GM18858 (cell line): ENCODE measurements at regions not wholly inside any gene's neighbourhood (a gene's known extent, or its start where the extent isn't known, plus 50 kb on each side); places are given as distances from the start of the nearest gene placed in this dataset.
"Not testable (repeated sequence)": the region's sequence is repeated elsewhere in the genome, so short reads cannot be mapped to it uniquely, and the experiment has no call there.

Experiments used
- ATAC-seq: cut with Tn5 transposase; IDR thresholded peaks from one replicate; pipeline ENCODE4 v1.9.1; 2021; ENCODE audit not compliant: unreplicated experiment

- no peak for ATAC-seq
These were observed 366.3 kb upstream of the LRRC3B start for GRCh38 chr3:26256224-26256623.

DNA sequence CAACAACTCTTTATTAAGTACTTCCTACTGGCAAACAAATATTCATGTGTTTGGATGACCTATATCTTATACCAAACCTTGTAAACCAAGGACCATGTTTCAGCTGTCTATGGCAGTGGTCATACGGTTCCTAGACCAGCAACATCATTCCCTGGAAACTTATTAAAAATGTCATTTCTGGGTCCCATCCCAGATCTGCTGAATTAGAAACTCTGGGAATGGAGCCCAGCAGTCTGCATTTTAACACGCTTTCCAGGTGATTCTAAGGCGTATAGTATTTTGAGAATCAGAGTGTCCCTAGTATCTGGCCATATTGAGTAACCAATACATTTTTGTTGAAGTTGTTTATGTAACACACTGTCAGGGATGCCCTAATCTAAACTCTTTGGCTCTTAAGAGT is 363.4 kb upstream of the LRRC3B start:
- ATAC-seq = no peak

- no peak for ATAC-seq
These were observed 362.4 kb upstream of the LRRC3B start for GRCh38 chr3:26260139-26260538.

- no peak for ATAC-seq
These were observed 357.9 kb upstream of the LRRC3B start for GRCh38 chr3:26264708-26265107.

DNA sequence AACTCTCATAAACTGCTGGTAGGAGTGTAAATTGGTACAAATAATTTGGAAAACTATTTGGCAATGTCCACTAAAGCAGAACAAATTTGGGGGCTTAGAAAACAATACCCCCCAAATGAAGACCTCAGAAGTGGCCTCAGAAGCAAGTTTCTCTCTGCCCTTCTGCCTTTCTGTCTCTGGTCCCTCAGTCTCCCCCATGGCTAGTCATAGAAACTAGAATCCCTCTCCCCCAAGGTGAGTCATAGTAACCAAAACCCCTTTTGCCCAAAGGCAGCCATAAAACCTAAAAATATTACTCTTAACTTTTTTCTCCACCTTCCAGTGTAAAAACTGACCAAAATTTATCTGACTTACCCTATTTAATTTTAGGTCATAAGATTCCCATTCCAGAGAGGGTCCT is 350.7 kb upstream of the LRRC3B start:
- no peak for ATAC-seq

GRCh38 chr3:26273196-26273595 is 349.4 kb upstream of the LRRC3B start:
- ATAC-seq = no peak

- no peak for ATAC-seq
These were observed 343.5 kb upstream of the LRRC3B start for GRCh38 chr3:26279091-26279490.

GRCh38 chr3:26280517-26280916 is 342.1 kb upstream of the LRRC3B start:
- ATAC-seq = no peak

DNA sequence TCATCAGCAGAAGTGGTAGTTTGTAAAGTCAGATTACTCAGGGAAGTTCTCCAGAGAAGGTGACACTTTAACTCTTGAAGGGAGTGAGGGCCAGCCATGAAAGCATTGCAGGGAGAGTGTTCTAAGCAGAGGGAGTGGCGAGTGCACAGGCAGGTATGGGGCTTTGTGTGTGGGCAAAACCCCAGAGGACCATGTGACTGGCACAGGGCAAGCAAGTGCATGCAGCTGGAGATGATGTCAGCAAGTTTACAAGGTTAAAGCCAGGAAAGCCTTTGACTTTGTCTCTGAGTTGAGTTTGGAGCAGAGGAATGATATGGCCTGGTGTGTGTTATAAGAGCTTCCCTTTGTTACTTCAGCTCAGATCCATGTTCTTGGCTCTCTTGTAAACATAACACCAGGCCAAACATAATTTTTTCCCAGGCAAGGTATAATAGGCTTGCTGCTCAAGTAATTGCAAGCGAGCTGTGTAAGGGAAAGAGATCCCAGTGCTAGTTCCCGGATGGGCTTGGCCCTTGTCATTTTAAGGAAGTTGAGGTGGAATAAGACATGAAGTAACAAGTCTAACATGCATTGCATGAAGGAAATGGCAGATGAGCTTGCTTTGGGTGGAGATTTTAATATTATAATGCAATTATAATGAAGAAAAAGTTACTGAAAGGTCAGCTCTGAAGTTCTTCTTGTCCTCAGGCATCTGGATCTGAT is 341.1 kb upstream of the LRRC3B start:
- no peak for ATAC-seq

DNA sequence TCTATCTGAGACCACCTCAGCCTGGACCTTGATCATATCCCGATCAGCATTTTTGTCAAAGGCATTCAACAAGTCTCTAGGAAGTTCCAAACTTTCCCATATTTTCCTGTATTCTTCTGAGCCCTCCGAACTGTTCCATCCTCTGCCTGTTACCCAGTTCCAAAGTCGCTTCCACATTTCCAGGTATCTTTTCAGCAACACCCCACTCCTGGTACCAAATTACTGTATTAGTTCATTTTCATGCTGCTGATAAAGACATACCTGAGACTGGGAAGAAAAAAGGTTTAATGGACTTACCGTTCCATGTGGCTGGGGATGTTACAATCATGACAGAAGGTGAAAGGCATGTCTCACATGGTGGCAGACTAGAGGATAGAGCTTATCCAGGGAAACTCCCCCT is 338.1 kb upstream of the LRRC3B start:
- not testable (repeated sequence) for ATAC-seq

GRCh38 chr3:26291840-26292239 is 330.7 kb upstream of the LRRC3B start:
- no peak for ATAC-seq

- no peak for ATAC-seq
These were observed 329.8 kb upstream of the LRRC3B start for GRCh38 chr3:26292780-26293179.

DNA sequence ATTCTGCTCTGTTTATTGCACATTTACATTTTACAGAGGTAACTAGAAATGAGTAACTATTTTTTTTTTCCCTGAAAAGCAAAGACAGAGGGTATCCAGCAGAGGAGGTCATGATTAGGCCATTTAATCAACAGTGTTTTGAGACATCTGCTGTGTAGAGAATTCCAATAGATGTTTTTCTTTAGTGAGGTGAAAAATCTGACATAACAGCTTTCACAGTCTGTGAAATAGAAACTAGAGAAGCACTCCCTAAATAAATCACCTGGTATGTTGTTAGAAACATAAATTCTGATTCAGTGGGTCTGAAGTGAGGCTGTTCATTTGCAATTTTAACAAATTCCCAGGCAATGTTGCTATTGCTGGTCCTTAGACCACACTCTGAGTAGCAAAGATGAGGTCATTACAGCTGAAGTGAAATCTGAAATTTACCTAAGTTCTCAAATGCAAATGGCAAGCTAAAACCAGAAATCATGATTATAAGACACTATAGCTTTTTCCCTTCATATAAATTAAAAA is 329.2 kb upstream of the LRRC3B start:
- ATAC-seq = no peak

- ATAC-seq = no peak
These were observed 315.4 kb upstream of the LRRC3B start for GRCh38 chr3:26307192-26307591.

DNA sequence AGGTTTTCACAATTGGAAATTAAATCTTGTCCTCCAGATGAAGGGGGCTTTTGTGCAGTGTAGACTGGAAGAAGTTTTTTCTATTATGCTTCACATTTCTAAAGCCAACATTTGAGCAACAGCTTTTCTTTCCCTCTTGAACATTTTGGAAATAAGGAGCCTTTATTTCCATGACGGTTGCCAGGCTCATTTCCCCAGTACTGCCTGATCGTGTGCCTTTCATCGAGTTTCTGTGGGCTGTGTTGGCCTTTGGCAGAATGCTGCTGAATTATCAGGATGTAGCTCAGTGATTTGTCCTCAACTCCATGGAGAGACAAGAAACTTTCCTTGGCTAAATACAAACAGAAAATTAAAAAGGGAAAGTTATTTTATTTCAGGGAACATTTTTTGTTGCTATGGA is 314.8 kb upstream of the LRRC3B start:
- ATAC-seq = no peak

- no peak for ATAC-seq
These were observed 314.1 kb upstream of the LRRC3B start for GRCh38 chr3:26308454-26308853.

DNA sequence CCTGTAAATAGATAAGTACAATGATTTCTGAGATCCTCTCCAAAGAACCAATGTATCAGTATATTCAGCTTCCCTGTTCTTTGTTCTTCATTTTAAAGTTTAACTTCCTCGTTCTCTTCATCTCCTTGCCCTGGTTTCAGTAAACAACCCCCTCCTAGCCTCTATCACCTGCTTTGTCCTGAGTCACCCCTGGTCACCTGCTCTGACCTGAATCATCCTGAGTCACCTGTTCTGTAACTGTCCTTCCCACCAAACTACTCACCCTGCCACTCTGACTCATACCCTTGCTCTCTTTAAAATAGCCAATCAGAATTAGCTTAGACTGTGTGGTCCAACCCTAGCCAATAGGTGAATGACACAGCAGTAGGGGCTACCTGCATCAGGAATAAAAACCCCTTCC is 313.0 kb upstream of the LRRC3B start:
- not testable (repeated sequence) for ATAC-seq

DNA sequence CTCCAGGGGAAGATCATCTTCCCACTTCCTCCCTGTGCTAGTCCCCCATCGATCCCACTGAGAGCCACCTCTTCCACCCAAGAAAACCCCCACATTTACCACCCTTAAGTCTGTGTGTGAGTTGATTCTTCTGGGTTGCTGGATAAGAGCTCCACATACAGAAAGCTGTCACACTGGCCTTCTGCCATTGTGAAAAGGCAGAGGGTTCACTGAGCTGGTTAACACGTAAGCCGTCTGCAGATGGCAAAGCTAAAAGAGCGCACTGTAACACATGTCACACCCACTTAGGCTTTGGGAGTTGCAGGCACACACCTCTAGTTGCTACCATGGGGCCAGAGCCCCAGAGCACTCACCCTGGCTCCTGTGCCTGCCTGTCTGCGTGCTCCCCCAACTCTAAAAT is 309.8 kb upstream of the LRRC3B start:
- no peak for ATAC-seq

DNA sequence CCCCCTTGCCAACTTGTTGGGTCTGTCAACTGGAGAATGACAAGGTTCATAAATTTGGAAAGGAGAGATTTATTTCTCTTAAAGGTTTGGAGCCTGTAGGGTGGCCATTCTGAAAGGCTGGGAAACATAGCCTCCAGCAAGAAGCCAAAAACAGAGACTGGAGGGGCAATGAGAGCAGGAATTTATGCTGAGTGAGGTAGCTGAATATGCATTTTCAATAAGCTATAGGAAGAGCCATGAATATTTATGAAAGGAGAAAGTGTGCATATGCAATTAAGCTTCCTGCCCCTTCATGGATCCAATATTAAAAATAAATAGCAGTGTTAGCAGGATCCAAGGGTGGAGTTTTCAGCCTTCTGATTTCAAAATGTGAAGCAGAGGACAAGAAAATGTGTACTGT is 306.1 kb upstream of the LRRC3B start:
- no peak for ATAC-seq

DNA sequence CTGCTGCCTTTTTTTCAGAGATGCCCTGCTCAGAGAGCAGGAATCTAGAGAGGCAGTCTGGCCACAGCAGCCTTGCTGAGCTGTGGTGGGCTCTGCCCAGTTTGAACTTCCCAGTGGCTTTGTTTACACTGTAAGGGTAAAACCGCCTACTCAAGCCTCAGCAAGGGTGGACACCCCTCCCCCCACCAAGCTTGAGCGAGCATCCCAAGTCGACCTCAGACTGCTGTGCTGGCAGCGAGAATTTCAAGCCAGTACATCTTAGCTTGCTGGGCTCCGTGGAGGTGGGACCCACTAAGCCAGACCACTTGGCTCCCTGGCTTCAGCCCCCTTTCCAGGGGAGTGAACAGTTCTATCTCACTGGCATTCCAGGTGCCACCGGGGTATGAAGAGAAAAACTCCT is 298.8 kb upstream of the LRRC3B start:
- not testable (repeated sequence) for ATAC-seq

GRCh38 chr3:26340001-26340400 is 282.6 kb upstream of the LRRC3B start:
- no peak for ATAC-seq

DNA sequence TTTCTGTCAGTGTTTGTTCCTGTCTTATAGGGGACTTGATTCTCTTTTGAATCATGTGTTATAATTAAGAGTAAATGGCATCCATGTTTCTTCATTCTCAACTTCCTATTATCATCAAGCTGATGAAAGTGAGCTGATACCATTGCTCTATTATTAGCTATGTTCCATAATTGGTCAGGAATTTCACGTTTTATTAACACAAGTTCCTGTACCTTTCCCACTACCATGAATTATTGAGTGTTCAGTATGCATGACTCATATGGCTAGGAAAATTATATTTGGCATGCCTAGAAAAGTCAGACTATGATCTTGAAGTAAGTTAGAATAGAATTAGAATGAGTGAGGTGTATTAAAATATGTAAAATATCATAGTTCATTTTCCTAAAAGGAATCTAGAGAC is 278.9 kb upstream of the LRRC3B start:
- ATAC-seq = no peak

DNA sequence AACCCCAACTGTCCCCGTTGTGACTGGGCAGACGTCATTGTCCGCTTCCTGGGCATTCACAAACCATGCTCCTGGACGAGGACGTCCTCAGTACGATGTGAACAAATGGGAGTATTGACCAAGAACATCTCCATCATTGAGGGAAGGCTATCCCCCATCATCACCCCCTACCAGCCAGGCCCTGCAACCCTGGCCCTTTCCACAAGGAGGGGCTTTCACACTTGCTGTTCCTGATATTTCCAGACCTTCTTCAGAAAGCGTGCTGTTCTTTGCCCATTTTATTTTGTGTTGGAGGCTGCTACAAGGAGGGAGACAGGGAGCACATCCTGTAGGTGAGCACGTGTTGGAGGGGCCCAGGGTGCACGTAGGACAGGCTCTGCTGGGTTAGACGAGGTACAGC is 277.0 kb upstream of the LRRC3B start:
- no peak for ATAC-seq
